Endodermal cell (in vitro differentiated cells): ENCODE measurements at regions not wholly inside any gene's neighbourhood (a gene's known extent, or its start where the extent isn't known, plus 50 kb on each side); places are given as distances from the start of the nearest gene placed in this dataset.

Experiments
- DNase-seq: peaks from one replicate; pipeline ENCODE4 v3.0.0-alpha.2; 2017
- H3K27ac ChIP-seq: 2 replicates; pipeline ENCODE4 v1.5.1; 2013; ENCODE audit warnings: mild to moderate bottlenecking, low read depth, low read length, moderate library complexity
- H3K27me3 ChIP-seq: 2 replicates; pipeline ENCODE4 v1.6.1; 2013; ENCODE audit warnings: mild to moderate bottlenecking, low read length, moderate library complexity; ENCODE audit not compliant: insufficient read depth, control insufficient read depth, poor library complexity, severe bottlenecking
- H3K36me3 ChIP-seq: 2 replicates; pipeline ENCODE4 v1.7.0; 2013; ENCODE audit warnings: mild to moderate bottlenecking, low read length, moderate library complexity; ENCODE audit not compliant: control insufficient read depth, insufficient read depth
- H3K4me1 ChIP-seq: one replicate; pipeline ENCODE4 v1.7.0; 2013; ENCODE audit warnings: low read length; ENCODE audit not compliant: control insufficient read depth, insufficient read depth
- H3K4me3 ChIP-seq: 2 replicates; pipeline ENCODE4 v1.5.1; 2013; ENCODE audit warnings: mild to moderate bottlenecking, low read length, moderate library complexity
- H3K9ac ChIP-seq: 2 replicates; pipeline ENCODE4 v1.6.1; 2013; ENCODE audit warnings: mild to moderate bottlenecking, low read length, moderate library complexity; ENCODE audit not compliant: poor library complexity, severe bottlenecking; ENCODE audit errors: extremely low read depth
- H3K9me3 ChIP-seq: 2 replicates; pipeline ENCODE4 v1.6.1; 2013; ENCODE audit warnings: mild to moderate bottlenecking, low read length, moderate library complexity; ENCODE audit not compliant: control insufficient read depth
- H3K27ac Mint-ChIP-seq: 2 replicates; pipeline ENCODE4 v1.8.0; 2020; ENCODE audit warnings: mixed read lengths
- H3K27me3 Mint-ChIP-seq: 2 replicates; pipeline ENCODE4 v1.8.0; 2021; ENCODE audit warnings: mild to moderate bottlenecking, mixed read lengths; ENCODE audit not compliant: insufficient read depth
- H3K36me3 Mint-ChIP-seq: 2 replicates; pipeline ENCODE4 v1.8.0; 2020; ENCODE audit warnings: low read depth, mixed read lengths
- H3K4me1 Mint-ChIP-seq: 2 replicates; pipeline ENCODE4 v1.8.0; 2020; ENCODE audit warnings: mixed read lengths
- H3K4me3 Mint-ChIP-seq: 2 replicates; pipeline ENCODE4 v1.8.0; 2020; ENCODE audit warnings: mild to moderate bottlenecking, moderate library complexity, mixed read lengths
- H3K9me3 Mint-ChIP-seq: 2 replicates; pipeline ENCODE4 v1.8.0; 2020; ENCODE audit warnings: mild to moderate bottlenecking, mixed read lengths
- CTCF ChIP-seq: fragments of 200-600 bp; sonication (generic); conservative IDR thresholded peaks from 2 replicates; pipeline ENCODE4 v1.5.0; 2021; ENCODE audit warnings: antibody characterized with exemption, mild to moderate bottlenecking
- WGBS, 2 experiments: methylation state at CpG; one replicate each; pipeline versions ENCODE4 v1.1.5 to v1.1.7; 2013; ENCODE audit warnings: missing lambda C conversion rate in 2 of 2, mixed read lengths in 1 of 2; ENCODE audit not compliant: insufficient coverage in 1 of 2, insufficient read length in 1 of 2; 5-methylcytosine and 5-hydroxymethylcytosine counted together

DNA sequence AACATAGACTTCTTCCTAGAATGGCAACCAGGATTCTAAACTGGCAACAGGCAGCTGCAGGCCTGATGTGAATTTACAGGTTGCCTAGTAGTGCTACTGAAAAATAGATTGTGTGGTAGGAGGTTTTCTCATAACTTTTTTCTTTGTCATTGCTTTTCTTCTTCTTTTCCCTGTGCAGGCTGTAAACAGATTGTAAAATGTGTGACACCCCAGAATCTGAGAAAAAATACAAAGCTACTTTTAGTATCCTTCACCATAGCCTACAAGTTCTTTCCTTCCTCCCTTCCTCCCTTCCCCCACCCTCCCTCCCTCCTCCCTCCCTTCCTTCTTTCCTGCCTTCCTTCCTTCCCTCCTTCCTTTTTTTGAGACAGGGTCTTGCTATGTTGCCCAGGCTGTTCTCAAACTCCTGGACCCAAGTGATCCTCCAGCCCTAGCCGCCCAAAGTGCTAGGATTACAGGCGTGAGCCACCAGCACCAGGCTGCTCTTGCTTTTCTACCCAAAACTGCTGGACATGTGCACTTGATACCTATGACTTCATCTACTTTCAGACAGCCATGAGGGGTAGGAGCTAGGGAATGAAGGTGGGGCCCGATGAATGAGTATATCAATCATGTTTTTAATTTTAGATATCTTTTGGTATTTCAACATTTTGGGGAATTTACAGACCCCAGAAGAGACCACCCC, 114.2 kb upstream of the EEA1 start:
- no peak for DNase-seq
- peaks cover 21% of the 10 kb centered on the region for H3K9me3 Mint-ChIP-seq
- WGBS, 2 experiments: 80 to 98% methylated on average over 1 to 3 of the region's 3 CpGs
- H3K36me3 Mint-ChIP-seq: peaks cover 2% of the 10 kb centered on the region
- H3K4me3 Mint-ChIP-seq: no peak overlapping the region
- peaks cover 22% of the 10 kb centered on the region for H3K4me1 Mint-ChIP-seq
- peak overlapping the region; percentile 52 for H3K27ac Mint-ChIP-seq
- H3K9ac ChIP-seq: no peak overlapping the region
- H3K4me3 ChIP-seq: no peak overlapping the region
- no peak for TF ChIP-seq CTCF
- no peaks in the 10 kb centered on the region for H3K36me3 ChIP-seq
- peaks cover 7% of the 10 kb centered on the region for H3K4me1 ChIP-seq
- no peaks in the 10 kb centered on the region for H3K27me3 ChIP-seq
- H3K27me3 Mint-ChIP-seq: no peaks in the 10 kb centered on the region
- peaks cover 7% of the 10 kb centered on the region for H3K9me3 ChIP-seq
- no peak overlapping the region for H3K27ac ChIP-seq

DNA sequence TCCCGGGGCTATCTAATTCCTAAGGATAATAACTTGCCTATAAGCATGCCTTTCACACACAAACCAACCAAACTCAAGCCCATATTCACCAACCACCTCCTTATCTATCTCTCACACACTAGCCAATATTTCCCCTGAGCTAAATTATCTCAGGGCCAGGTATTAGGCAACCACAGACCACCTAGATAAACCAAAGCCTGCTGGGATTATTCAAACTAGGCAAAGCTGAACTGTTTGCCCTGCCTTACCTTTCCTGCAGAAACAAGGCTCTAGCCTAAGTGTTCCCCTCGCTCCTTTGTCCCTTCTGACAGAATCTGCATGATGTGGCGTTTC, 114.7 kb upstream of the EEA1 start:
- peak overlapping the region; percentile 11 for H3K27ac Mint-ChIP-seq
- Histone ChIP-seq H3K27me3 (no peaks in the 10 kb centered on the region), H3K9me3 (peaks cover 7% of the 10 kb centered on the region), H3K27ac (no peak overlapping the region), H3K4me1 (peaks cover 7% of the 10 kb centered on the region), H3K4me3 (no peak overlapping the region), H3K9ac (no peak overlapping the region), H3K36me3 (no peaks in the 10 kb centered on the region)
- H3K36me3 Mint-ChIP-seq: peaks cover 3% of the 10 kb centered on the region
- H3K27me3 Mint-ChIP-seq: no peaks in the 10 kb centered on the region
- H3K4me1 Mint-ChIP-seq: peaks cover 26% of the 10 kb centered on the region
- peaks cover 21% of the 10 kb centered on the region for H3K9me3 Mint-ChIP-seq
- 89 to 94% methylated on average over 2 to 3 of the region's 3 CpGs for WGBS, 2 experiments
- H3K4me3 Mint-ChIP-seq: no peak overlapping the region
- DNase-seq: no peak
- no peak for TF ChIP-seq CTCF

- peaks cover 10% of the 10 kb centered on the region for H3K4me1 ChIP-seq
- no peak for DNase-seq
- Mint-ChIP-seq H3K4me3 (no peak overlapping the region), H3K27ac (no peak overlapping the region), H3K27me3 (no peaks in the 10 kb centered on the region), H3K9me3 (peaks cover 12% of the 10 kb centered on the region), H3K36me3 (peaks cover 3% of the 10 kb centered on the region), H3K4me1 (peaks cover 39% of the 10 kb centered on the region)
- H3K9ac ChIP-seq: no peak overlapping the region
- no peak for TF ChIP-seq CTCF
- peak overlapping the region; percentile 1 for H3K4me3 ChIP-seq
- peaks cover 7% of the 10 kb centered on the region for H3K9me3 ChIP-seq
- 100% methylated on average over 1 of the region's 1 CpG; no CpG with 5 or more reads in 1 of the 2 experiments for WGBS, 2 experiments
- H3K27ac ChIP-seq: no peak overlapping the region
- no peaks in the 10 kb centered on the region for H3K27me3 ChIP-seq
- no peaks in the 10 kb centered on the region for H3K36me3 ChIP-seq
These were observed 118.0 kb upstream of the EEA1 start for GRCh38 chr12:93047118-93047517.
